ENCODE measurements at regions not wholly inside any gene's neighbourhood (a gene's known extent, or its start where the extent isn't known, plus 50 kb on each side); places are given as distances from the start of the nearest gene placed in this dataset.

GRCh38 chr7:156544919-156545715 lies 95.5 kb upstream of the RNF32 start:
- Mint-ChIP-seq H3K27me3 (peaks cover 15% of the 10 kb centered on the region), H3K4me1 (no peaks in the 10 kb centered on the region), H3K27ac (no peak overlapping the region), H3K9me3 (ENCODE audit: low read depth) (peaks cover 6% of the 10 kb centered on the region), H3K36me3 (ENCODE audit: low read depth) (no peaks in the 10 kb centered on the region), H3K4me3 (no peak overlapping the region)
- intact Hi-C loops (cut with DNase I, micrococcal nuclease), result no loop called here
- ChIA-PET POLR2A (no interaction called here), CTCF (no interaction called here)
- DNase-seq, result no peak
- no peak for ATAC-seq

- no peak for ATAC-seq
- CTCF ChIA-PET, result no interaction called here
- intact Hi-C loops (cut with DNase I, micrococcal nuclease), result no loop called here
- peaks cover 10% of the 10 kb centered on the region for H3K27me3 Mint-ChIP-seq
- no peaks in the 10 kb centered on the region for H3K4me1 Mint-ChIP-seq
- H3K9me3 Mint-ChIP-seq (ENCODE audit: low read depth), result peaks cover 6% of the 10 kb centered on the region
- H3K4me3 Mint-ChIP-seq, result no peak overlapping the region
- DNase-seq, result no peak
- POLR2A ChIA-PET, result no interaction called here
- H3K36me3 Mint-ChIP-seq (ENCODE audit: low read depth), result no peaks in the 10 kb centered on the region
- no peak overlapping the region for H3K27ac Mint-ChIP-seq
These were observed 96.6 kb upstream of the RNF32 start for GRCh38 chr7:156543699-156544598.

- ChIA-PET POLR2A (no interaction called here), CTCF (no interaction called here)
- H3K4me3 Mint-ChIP-seq, result no peak overlapping the region
- DNase-seq, result no peak
- H3K27me3 Mint-ChIP-seq, result peaks cover 9% of the 10 kb centered on the region
- intact Hi-C loops (cut with DNase I, micrococcal nuclease), result no loop called here
- no peak for ATAC-seq
- H3K36me3 Mint-ChIP-seq (ENCODE audit: low read depth), result no peaks in the 10 kb centered on the region
- no peak overlapping the region for H3K27ac Mint-ChIP-seq
- H3K4me1 Mint-ChIP-seq, result no peaks in the 10 kb centered on the region
- H3K9me3 Mint-ChIP-seq (ENCODE audit: low read depth), result no peaks in the 10 kb centered on the region
These were observed 99.9 kb upstream of the RNF32 start for GRCh38 chr7:156540619-156541165.

GRCh38 chr7:156539999-156540398 lies 100.6 kb upstream of the RNF32 start:
- H3K36me3 Mint-ChIP-seq (ENCODE audit: low read depth), result no peaks in the 10 kb centered on the region
- CTCF ChIA-PET, result no interaction called here

GRCh38 chr7:156537006-156537405 lies 103.6 kb upstream of the RNF32 start:
- POLR2A ChIA-PET, result no interaction called here
- CTCF ChIA-PET, result no interaction called here

More at GRCh38 chr7:156539999-156540398, 100.6 kb upstream of the RNF32 start:
- ATAC-seq (no peak), DNase-seq (no peak)
- POLR2A ChIA-PET, result no interaction called here
- Mint-ChIP-seq H3K9me3 (ENCODE audit: low read depth) (no peaks in the 10 kb centered on the region), H3K4me3 (no peak overlapping the region), H3K27me3 (peaks cover 8% of the 10 kb centered on the region), H3K4me1 (no peaks in the 10 kb centered on the region), H3K27ac (no peak overlapping the region)
- intact Hi-C loops (cut with DNase I, micrococcal nuclease), result no loop called here

GRCh38 chr7:156534925-156535324 lies 105.6 kb upstream of the RNF32 start:
- no peak overlapping the region for H3K27ac Mint-ChIP-seq
- H3K36me3 Mint-ChIP-seq (ENCODE audit: low read depth), result no peaks in the 10 kb centered on the region
- no peaks in the 10 kb centered on the region for H3K4me1 Mint-ChIP-seq
- ATAC-seq (no peak), DNase-seq (no peak)
- no peak overlapping the region for H3K4me3 Mint-ChIP-seq
- peaks cover 2% of the 10 kb centered on the region for H3K27me3 Mint-ChIP-seq
- H3K9me3 Mint-ChIP-seq (ENCODE audit: low read depth), result no peaks in the 10 kb centered on the region
- ChIA-PET POLR2A (no interaction called here), CTCF (no interaction called here)
- intact Hi-C loops (cut with DNase I, micrococcal nuclease), result no loop called here

More at GRCh38 chr7:156537006-156537405, 103.6 kb upstream of the RNF32 start:
- Mint-ChIP-seq H3K27ac (no peak overlapping the region), H3K9me3 (ENCODE audit: low read depth) (no peaks in the 10 kb centered on the region), H3K4me1 (no peaks in the 10 kb centered on the region), H3K4me3 (no peak overlapping the region), H3K36me3 (ENCODE audit: low read depth) (no peaks in the 10 kb centered on the region), H3K27me3 (peaks cover 5% of the 10 kb centered on the region)
- no peak for ATAC-seq
- no peak for DNase-seq
- intact Hi-C loops (cut with DNase I, micrococcal nuclease), result no loop called here

- Mint-ChIP-seq H3K9me3 (ENCODE audit: low read depth) (no peaks in the 10 kb centered on the region), H3K27me3 (peaks cover 2% of the 10 kb centered on the region), H3K36me3 (ENCODE audit: low read depth) (no peaks in the 10 kb centered on the region), H3K4me3 (no peak overlapping the region), H3K4me1 (no peaks in the 10 kb centered on the region), H3K27ac (no peak overlapping the region)
- intact Hi-C loops (cut with DNase I, micrococcal nuclease), result no loop called here
- CTCF ChIA-PET, result no interaction called here
- POLR2A ChIA-PET, result no interaction called here
- ATAC-seq, result no peak
- no peak for DNase-seq
These were observed 106.6 kb upstream of the RNF32 start for GRCh38 chr7:156533964-156534363.

- DNase-seq (no peak), ATAC-seq (no peak)
- no peaks in the 10 kb centered on the region for H3K9me3 Mint-ChIP-seq (ENCODE audit: low read depth)
- no peak overlapping the region for H3K4me3 Mint-ChIP-seq
- ChIA-PET POLR2A (no interaction called here), CTCF (no interaction called here)
- no peaks in the 10 kb centered on the region for H3K4me1 Mint-ChIP-seq
- H3K27me3 Mint-ChIP-seq, result peaks cover 2% of the 10 kb centered on the region
- intact Hi-C loops (cut with DNase I, micrococcal nuclease), result no loop called here
- no peaks in the 10 kb centered on the region for H3K36me3 Mint-ChIP-seq (ENCODE audit: low read depth)
- no peak overlapping the region for H3K27ac Mint-ChIP-seq
These were observed 107.2 kb upstream of the RNF32 start for GRCh38 chr7:156533420-156533819.

- no peak overlapping the region for H3K27ac Mint-ChIP-seq
- CTCF ChIA-PET, result no interaction called here
- no peak for ATAC-seq
- no peak overlapping the region for H3K4me3 Mint-ChIP-seq
- POLR2A ChIA-PET, result no interaction called here
- no peak for DNase-seq
- H3K27me3 Mint-ChIP-seq, result no peaks in the 10 kb centered on the region
- H3K4me1 Mint-ChIP-seq, result no peaks in the 10 kb centered on the region
- H3K9me3 Mint-ChIP-seq (ENCODE audit: low read depth), result no peaks in the 10 kb centered on the region
- no peaks in the 10 kb centered on the region for H3K36me3 Mint-ChIP-seq (ENCODE audit: low read depth)
- intact Hi-C loops (cut with DNase I, micrococcal nuclease), result no loop called here
These were observed 108.5 kb upstream of the RNF32 start for GRCh38 chr7:156532016-156532602.

GRCh38 chr7:156529956-156530355 lies 110.6 kb upstream of the RNF32 start:
- ChIA-PET POLR2A (no interaction called here), CTCF (no interaction called here)
- no peak overlapping the region for H3K27ac Mint-ChIP-seq
- no peaks in the 10 kb centered on the region for H3K4me1 Mint-ChIP-seq
- no peak for ATAC-seq
- peaks cover 2% of the 10 kb centered on the region for H3K27me3 Mint-ChIP-seq
- H3K9me3 Mint-ChIP-seq (ENCODE audit: low read depth), result no peaks in the 10 kb centered on the region
- DNase-seq, result no peak
- no peaks in the 10 kb centered on the region for H3K36me3 Mint-ChIP-seq (ENCODE audit: low read depth)
- intact Hi-C loops (cut with DNase I, micrococcal nuclease), result no loop called here
- no peak overlapping the region for H3K4me3 Mint-ChIP-seq

GRCh38 chr7:156527458-156527890 lies 113.1 kb upstream of the RNF32 start:
- intact Hi-C loops (cut with DNase I, micrococcal nuclease), result no loop called here

More at GRCh38 chr7:156527458-156527890, 113.1 kb upstream of the RNF32 start:
- DNase-seq, result no peak
- ATAC-seq, result no peak
- no peaks in the 10 kb centered on the region for H3K4me1 Mint-ChIP-seq
- no peaks in the 10 kb centered on the region for H3K9me3 Mint-ChIP-seq (ENCODE audit: low read depth)
- H3K36me3 Mint-ChIP-seq (ENCODE audit: low read depth), result no peaks in the 10 kb centered on the region
- H3K4me3 Mint-ChIP-seq, result no peak overlapping the region
- no peak overlapping the region for H3K27ac Mint-ChIP-seq
- peaks cover 5% of the 10 kb centered on the region for H3K27me3 Mint-ChIP-seq
- ChIA-PET POLR2A (no interaction called here), CTCF (no interaction called here)

Data from activated CD4-positive, alpha-beta T cell treated with anti-CD3 and anti-CD28 coated beads for 36 hours (primary cell).